Effector CD8-positive, alpha-beta T cell (primary cell): ENCODE measurements at regions not wholly inside any gene's neighbourhood (a gene's known extent, or its start where the extent isn't known, plus 50 kb on each side); places are given as distances from the start of the nearest gene placed in this dataset.

Experiments
- DNase-seq: peaks from one replicate; lab custom pipeline; 2025; lab: John Stamatoyannopoulos, UW

GRCh38 chr16:79658301-79659033 is 57.9 kb upstream of the MAF start:
- DNase-seq, result no peak

GRCh38 chr16:79656553-79657115 is 56.1 kb upstream of the MAF start:
- no peak for DNase-seq

- DNase-seq, result no peak
Measured at GRCh38 chr16:79653373-79653891, 52.9 kb upstream of the MAF start.

GRCh38 chr16:79651363-79651762 is 50.8 kb upstream of the MAF start:
- no peak for DNase-seq
